ENCODE measurements at regions not wholly inside any gene's neighbourhood (a gene's known extent, or its start where the extent isn't known, plus 50 kb on each side); places are given as distances from the start of the nearest gene placed in this dataset.

GRCh38 chr17:77741109-77741508 lies 217.4 kb upstream of the TNRC6C start:
- H3K27me3 ChIP-seq (ENCODE audit: control insufficient read depth in 1 of 2, insufficient read depth in 2 of 2, low read length in 2 of 2) = peaks cover 0 to 4% of the 10 kb centered on the region in 2 experiments
- ATAC-seq (ENCODE audit: poor library complexity) (peak; percentile 37), DNase-seq (peak in 12 of 14 experiments; percentile 11 to 69 (median 28))
- no peak overlapping the region for H3K4me3 Mint-ChIP-seq
- H3K4me1 ChIP-seq (ENCODE audit: insufficient read depth, low read length) = no peaks in the 10 kb centered on the region
- no peaks in the 10 kb centered on the region for H3K36me3 ChIP-seq (ENCODE audit: insufficient read depth, low read length)
- H3K27ac Mint-ChIP-seq = no peak overlapping the region
- TF ChIP-seq CTCF (IDR thresholded peaks at IDR 0.05) = peak; percentile 60
- H3K4me3 ChIP-seq (ENCODE audit: low read length) = no peak overlapping the region
- H3K36me3 Mint-ChIP-seq (ENCODE audit: low read depth) = no peaks in the 10 kb centered on the region
- H3K9me3 Mint-ChIP-seq = no peaks in the 10 kb centered on the region
- intact Hi-C loops (cut with DNase I, micrococcal nuclease) = loop anchor here (2.0 to 10.0 kb wide), 2 partner anchors 198 to 816 kb away; no protein-coding TSS in a partner anchor
- H3K9me3 ChIP-seq (ENCODE audit: control insufficient read depth in 1 of 2, insufficient read depth in 1 of 2, low read length in 2 of 2) = peaks cover 0 to 13% of the 10 kb centered on the region in 2 experiments
- no peaks in the 10 kb centered on the region for H3K27me3 Mint-ChIP-seq
- no peak overlapping the region for H3K27ac ChIP-seq (ENCODE audit: low read depth in 1 of 2, low read length in 2 of 2)
- CTCF ChIA-PET = interaction anchor here (0.9 kb wide), 1 partner anchor 198 kb away, joined by 3 read pairs; no protein-coding TSS in a partner anchor
- POLR2A ChIA-PET = interaction anchor here (0.8 to 1.0 kb wide), 2 partner anchors 74 to 217 kb away, joined by 3 to 4 read pairs; partner anchors contain the start of gene TNRC6C
- H3K4me1 Mint-ChIP-seq (ENCODE audit: low read depth) = no peaks in the 10 kb centered on the region

GRCh38 chr17:77742579-77742978 lies 215.9 kb upstream of the TNRC6C start:
- POLR2A ChIA-PET = no interaction called here
- CTCF ChIA-PET = no interaction called here
- TF ChIP-seq CTCF (IDR thresholded peaks at IDR 0.05) = no peak

GRCh38 chr17:77744066-77744988 lies 214.2 kb upstream of the TNRC6C start:
- no peak for DNase-seq
- Mint-ChIP-seq H3K4me1 (ENCODE audit: low read depth) (no peaks in the 10 kb centered on the region), H3K36me3 (ENCODE audit: low read depth) (no peaks in the 10 kb centered on the region), H3K27me3 (no peaks in the 10 kb centered on the region), H3K4me3 (no peak overlapping the region), H3K9me3 (no peaks in the 10 kb centered on the region), H3K27ac (no peak overlapping the region)
- TF ChIP-seq CTCF (IDR thresholded peaks at IDR 0.05) = no peak
- ATAC-seq (ENCODE audit: poor library complexity) = no peak
- intact Hi-C loops (cut with DNase I, micrococcal nuclease) = loop anchor here in 1 of 2 experiments (10.0 kb wide), 1 partner anchor 820 kb away; no protein-coding TSS in a partner anchor
- Histone ChIP-seq H3K4me1 (ENCODE audit: insufficient read depth, low read length) (no peaks in the 10 kb centered on the region), H3K9me3 (ENCODE audit: control insufficient read depth in 1 of 2, insufficient read depth in 1 of 2, low read length in 2 of 2) (peaks cover 0 to 13% of the 10 kb centered on the region in 2 experiments), H3K36me3 (ENCODE audit: insufficient read depth, low read length) (no peaks in the 10 kb centered on the region), H3K27ac (ENCODE audit: low read depth in 1 of 2, low read length in 2 of 2) (no peak overlapping the region), H3K27me3 (ENCODE audit: control insufficient read depth in 1 of 2, insufficient read depth in 2 of 2, low read length in 2 of 2) (peaks cover 0 to under 1% of the 10 kb centered on the region in 2 experiments), H3K4me3 (ENCODE audit: low read length) (no peak overlapping the region)
- ChIA-PET CTCF (no interaction called here), POLR2A (no interaction called here)

More at GRCh38 chr17:77742579-77742978, 215.9 kb upstream of the TNRC6C start:
- H3K4me1 Mint-ChIP-seq (ENCODE audit: low read depth) = no peaks in the 10 kb centered on the region
- no peak for ATAC-seq (ENCODE audit: poor library complexity)
- H3K36me3 Mint-ChIP-seq (ENCODE audit: low read depth) = no peaks in the 10 kb centered on the region
- no peak overlapping the region for H3K4me3 Mint-ChIP-seq
- H3K27me3 Mint-ChIP-seq = no peaks in the 10 kb centered on the region
- DNase-seq = no peak
- no peaks in the 10 kb centered on the region for H3K4me1 ChIP-seq (ENCODE audit: insufficient read depth, low read length)
- H3K27me3 ChIP-seq (ENCODE audit: control insufficient read depth in 1 of 2, insufficient read depth in 2 of 2, low read length in 2 of 2) = peaks cover 0 to 4% of the 10 kb centered on the region in 2 experiments
- no peak overlapping the region for H3K4me3 ChIP-seq (ENCODE audit: low read length)
- intact Hi-C loops (cut with DNase I, micrococcal nuclease) = loop anchor here in 1 of 2 experiments (10.0 kb wide), 1 partner anchor 818 kb away; no protein-coding TSS in a partner anchor
- H3K27ac ChIP-seq (ENCODE audit: low read depth in 1 of 2, low read length in 2 of 2) = no peak overlapping the region
- peaks cover 0 to 13% of the 10 kb centered on the region in 2 experiments for H3K9me3 ChIP-seq (ENCODE audit: control insufficient read depth in 1 of 2, insufficient read depth in 1 of 2, low read length in 2 of 2)
- H3K9me3 Mint-ChIP-seq = no peaks in the 10 kb centered on the region
- H3K36me3 ChIP-seq (ENCODE audit: insufficient read depth, low read length) = no peaks in the 10 kb centered on the region
- H3K27ac Mint-ChIP-seq = no peak overlapping the region
